ENCODE measurements at regions not wholly inside any gene's neighbourhood (a gene's known extent, or its start where the extent isn't known, plus 50 kb on each side); places are given as distances from the start of the nearest gene placed in this dataset.

GRCh38 chr16:63461248-63461841 lies 1425.1 kb upstream of the CDH8 start:
- Histone ChIP-seq H3K9ac (ENCODE audit: low read length in 2 of 2) (no peak overlapping the region), H3K4me3 (ENCODE audit: low read length in 2 of 2) (peak overlapping the region in 1 of 2 donors; percentile 26), H3K9me3 (ENCODE audit: control insufficient read depth in 2 of 2, low read length in 2 of 2) (no peaks in the 10 kb centered on the region), H3K36me3 (ENCODE audit: control insufficient read depth in 2 of 2, insufficient read depth in 2 of 2, low read length in 2 of 2) (no peaks in the 10 kb centered on the region), H3K27me3 (ENCODE audit: control insufficient read depth in 1 of 2, insufficient read depth in 2 of 2, low read length in 2 of 2) (no peaks in the 10 kb centered on the region), H3K4me1 (ENCODE audit: control insufficient read depth, insufficient read depth, low read length) (no peaks in the 10 kb centered on the region), H3K27ac (ENCODE audit: low read length) (no peak overlapping the region)

- no peaks in the 10 kb centered on the region for H3K27me3 ChIP-seq (ENCODE audit: control insufficient read depth in 1 of 2, insufficient read depth in 2 of 2, low read length in 2 of 2)
- no peaks in the 10 kb centered on the region for H3K36me3 ChIP-seq (ENCODE audit: control insufficient read depth in 2 of 2, insufficient read depth in 2 of 2, low read length in 2 of 2)
- H3K9me3 ChIP-seq (ENCODE audit: control insufficient read depth in 2 of 2, low read length in 2 of 2), result no peaks in the 10 kb centered on the region
- no peak overlapping the region for H3K9ac ChIP-seq (ENCODE audit: low read length in 2 of 2)
- H3K27ac ChIP-seq (ENCODE audit: low read length), result no peak overlapping the region
- H3K4me1 ChIP-seq (ENCODE audit: control insufficient read depth, insufficient read depth, low read length), result no peaks in the 10 kb centered on the region
- H3K4me3 ChIP-seq (ENCODE audit: low read length in 2 of 2), result no peak overlapping the region
These were observed 1422.6 kb upstream of the CDH8 start for GRCh38 chr16:63458846-63459245.

GRCh38 chr16:63457869-63458268 lies 1421.6 kb upstream of the CDH8 start:
- Histone ChIP-seq H3K4me1 (ENCODE audit: control insufficient read depth, insufficient read depth, low read length) (no peaks in the 10 kb centered on the region), H3K36me3 (ENCODE audit: control insufficient read depth in 2 of 2, insufficient read depth in 2 of 2, low read length in 2 of 2) (no peaks in the 10 kb centered on the region), H3K27ac (ENCODE audit: low read length) (no peak overlapping the region), H3K4me3 (ENCODE audit: low read length in 2 of 2) (no peak overlapping the region), H3K27me3 (ENCODE audit: control insufficient read depth in 1 of 2, insufficient read depth in 2 of 2, low read length in 2 of 2) (no peaks in the 10 kb centered on the region), H3K9ac (ENCODE audit: low read length in 2 of 2) (no peak overlapping the region), H3K9me3 (ENCODE audit: control insufficient read depth in 2 of 2, low read length in 2 of 2) (no peaks in the 10 kb centered on the region)

- Histone ChIP-seq H3K9ac (ENCODE audit: low read length in 2 of 2) (no peak overlapping the region), H3K36me3 (ENCODE audit: control insufficient read depth in 2 of 2, insufficient read depth in 2 of 2, low read length in 2 of 2) (no peaks in the 10 kb centered on the region), H3K27ac (ENCODE audit: low read length) (no peak overlapping the region), H3K4me1 (ENCODE audit: control insufficient read depth, insufficient read depth, low read length) (no peaks in the 10 kb centered on the region), H3K9me3 (ENCODE audit: control insufficient read depth in 2 of 2, low read length in 2 of 2) (no peaks in the 10 kb centered on the region), H3K27me3 (ENCODE audit: control insufficient read depth in 1 of 2, insufficient read depth in 2 of 2, low read length in 2 of 2) (no peaks in the 10 kb centered on the region), H3K4me3 (ENCODE audit: low read length in 2 of 2) (no peak overlapping the region)
These were observed 1417.0 kb upstream of the CDH8 start for GRCh38 chr16:63453261-63453660.

GRCh38 chr16:63447121-63447520 lies 1410.9 kb upstream of the CDH8 start:
- Histone ChIP-seq H3K27ac (ENCODE audit: low read length) (no peak overlapping the region), H3K9me3 (ENCODE audit: control insufficient read depth in 2 of 2, low read length in 2 of 2) (no peaks in the 10 kb centered on the region), H3K4me3 (ENCODE audit: low read length in 2 of 2) (no peak overlapping the region), H3K9ac (ENCODE audit: low read length in 2 of 2) (peak overlapping the region in 1 of 2 donors; percentile 30), H3K4me1 (ENCODE audit: control insufficient read depth, insufficient read depth, low read length) (no peaks in the 10 kb centered on the region), H3K36me3 (ENCODE audit: control insufficient read depth in 2 of 2, insufficient read depth in 2 of 2, low read length in 2 of 2) (no peaks in the 10 kb centered on the region), H3K27me3 (ENCODE audit: control insufficient read depth in 1 of 2, insufficient read depth in 2 of 2, low read length in 2 of 2) (no peaks in the 10 kb centered on the region)

GRCh38 chr16:63442246-63442645 lies 1406.0 kb upstream of the CDH8 start:
- Histone ChIP-seq H3K36me3 (ENCODE audit: control insufficient read depth in 2 of 2, insufficient read depth in 2 of 2, low read length in 2 of 2) (no peaks in the 10 kb centered on the region), H3K9ac (ENCODE audit: low read length in 2 of 2) (no peak overlapping the region), H3K27me3 (ENCODE audit: control insufficient read depth in 1 of 2, insufficient read depth in 2 of 2, low read length in 2 of 2) (no peaks in the 10 kb centered on the region), H3K9me3 (ENCODE audit: control insufficient read depth in 2 of 2, low read length in 2 of 2) (no peaks in the 10 kb centered on the region), H3K4me1 (ENCODE audit: control insufficient read depth, insufficient read depth, low read length) (no peaks in the 10 kb centered on the region), H3K27ac (ENCODE audit: low read length) (no peak overlapping the region), H3K4me3 (ENCODE audit: low read length in 2 of 2) (no peak overlapping the region)

- no peaks in the 10 kb centered on the region for H3K9me3 ChIP-seq (ENCODE audit: control insufficient read depth in 2 of 2, low read length in 2 of 2)
- H3K27me3 ChIP-seq (ENCODE audit: control insufficient read depth in 1 of 2, insufficient read depth in 2 of 2, low read length in 2 of 2), result no peaks in the 10 kb centered on the region
- H3K9ac ChIP-seq (ENCODE audit: low read length in 2 of 2), result no peak overlapping the region
- H3K27ac ChIP-seq (ENCODE audit: low read length), result no peak overlapping the region
- H3K4me1 ChIP-seq (ENCODE audit: control insufficient read depth, insufficient read depth, low read length), result no peaks in the 10 kb centered on the region
- H3K36me3 ChIP-seq (ENCODE audit: control insufficient read depth in 2 of 2, insufficient read depth in 2 of 2, low read length in 2 of 2), result no peaks in the 10 kb centered on the region
- H3K4me3 ChIP-seq (ENCODE audit: low read length in 2 of 2), result no peak overlapping the region
These were observed 1390.1 kb upstream of the CDH8 start for GRCh38 chr16:63426275-63426870.

- no peaks in the 10 kb centered on the region for H3K9me3 ChIP-seq (ENCODE audit: control insufficient read depth in 2 of 2, low read length in 2 of 2)
- no peak overlapping the region for H3K4me3 ChIP-seq (ENCODE audit: low read length in 2 of 2)
- no peaks in the 10 kb centered on the region for H3K4me1 ChIP-seq (ENCODE audit: control insufficient read depth, insufficient read depth, low read length)
- no peaks in the 10 kb centered on the region for H3K36me3 ChIP-seq (ENCODE audit: control insufficient read depth in 2 of 2, insufficient read depth in 2 of 2, low read length in 2 of 2)
- H3K27me3 ChIP-seq (ENCODE audit: control insufficient read depth in 1 of 2, insufficient read depth in 2 of 2, low read length in 2 of 2), result no peaks in the 10 kb centered on the region
- no peak overlapping the region for H3K27ac ChIP-seq (ENCODE audit: low read length)
- no peak overlapping the region for H3K9ac ChIP-seq (ENCODE audit: low read length in 2 of 2)
These were observed 1386.5 kb upstream of the CDH8 start for GRCh38 chr16:63422715-63423114.

- Histone ChIP-seq H3K27ac (ENCODE audit: low read length) (no peak overlapping the region), H3K4me3 (ENCODE audit: low read length in 2 of 2) (no peak overlapping the region), H3K9ac (ENCODE audit: low read length in 2 of 2) (no peak overlapping the region), H3K36me3 (ENCODE audit: control insufficient read depth in 2 of 2, insufficient read depth in 2 of 2, low read length in 2 of 2) (no peaks in the 10 kb centered on the region), H3K4me1 (ENCODE audit: control insufficient read depth, insufficient read depth, low read length) (no peaks in the 10 kb centered on the region), H3K27me3 (ENCODE audit: control insufficient read depth in 1 of 2, insufficient read depth in 2 of 2, low read length in 2 of 2) (no peaks in the 10 kb centered on the region), H3K9me3 (ENCODE audit: control insufficient read depth in 2 of 2, low read length in 2 of 2) (no peaks in the 10 kb centered on the region)
These were observed 1380.5 kb upstream of the CDH8 start for GRCh38 chr16:63416712-63417111.

GRCh38 chr16:63415014-63415413 lies 1378.8 kb upstream of the CDH8 start:
- no peak overlapping the region for H3K4me3 ChIP-seq (ENCODE audit: low read length in 2 of 2)
- H3K27ac ChIP-seq (ENCODE audit: low read length), result no peak overlapping the region
- H3K9me3 ChIP-seq (ENCODE audit: control insufficient read depth in 2 of 2, low read length in 2 of 2), result no peaks in the 10 kb centered on the region
- H3K4me1 ChIP-seq (ENCODE audit: control insufficient read depth, insufficient read depth, low read length), result no peaks in the 10 kb centered on the region
- H3K9ac ChIP-seq (ENCODE audit: low read length in 2 of 2), result no peak overlapping the region
- no peaks in the 10 kb centered on the region for H3K36me3 ChIP-seq (ENCODE audit: control insufficient read depth in 2 of 2, insufficient read depth in 2 of 2, low read length in 2 of 2)
- no peaks in the 10 kb centered on the region for H3K27me3 ChIP-seq (ENCODE audit: control insufficient read depth in 1 of 2, insufficient read depth in 2 of 2, low read length in 2 of 2)

- Histone ChIP-seq H3K9me3 (ENCODE audit: control insufficient read depth in 2 of 2, low read length in 2 of 2) (no peaks in the 10 kb centered on the region), H3K9ac (ENCODE audit: low read length in 2 of 2) (no peak overlapping the region), H3K36me3 (ENCODE audit: control insufficient read depth in 2 of 2, insufficient read depth in 2 of 2, low read length in 2 of 2) (no peaks in the 10 kb centered on the region), H3K4me3 (ENCODE audit: low read length in 2 of 2) (no peak overlapping the region), H3K27me3 (ENCODE audit: control insufficient read depth in 1 of 2, insufficient read depth in 2 of 2, low read length in 2 of 2) (no peaks in the 10 kb centered on the region), H3K27ac (ENCODE audit: low read length) (no peak overlapping the region), H3K4me1 (ENCODE audit: control insufficient read depth, insufficient read depth, low read length) (no peaks in the 10 kb centered on the region)
These were observed 1374.4 kb upstream of the CDH8 start for GRCh38 chr16:63410594-63410993.

All from stomach smooth muscle (tissue), 2 donors.